SK-N-MC (cell line): ENCODE measurements at regions not wholly inside any gene's neighbourhood (a gene's known extent, or its start where the extent isn't known, plus 50 kb on each side); places are given as distances from the start of the nearest gene placed in this dataset.

Experiments used
- EZH2 ChIP-seq: fragments of 200-600 bp; sonication (generic); IDR thresholded peaks from one replicate; pipeline ENCODE4 v1.6.1; 2017; ENCODE audit warnings: antibody characterized with exemption
- POLR2AphosphoS5 ChIP-seq: IDR thresholded peaks from 2 replicates; pipeline ENCODE4 v1.6.1; 2012; ENCODE audit warnings: mild to moderate bottlenecking, low read depth, low read length, borderline replicate concordance

- TF ChIP-seq POLR2AphosphoS5 (no peak), EZH2 (no peak)
Measured at GRCh38 chr18:70720607-70721006, 431.8 kb downstream of the SOCS6 start.
